Heart right ventricle (tissue), 16 donors: ENCODE measurements at regions not wholly inside any gene's neighbourhood (a gene's known extent, or its start where the extent isn't known, plus 50 kb on each side); places are given as distances from the start of the nearest gene placed in this dataset.

Experiments used
- ATAC-seq, 8 donors: fragments of 200-7000 bp; cut with Tn5 transposase; one replicate each; pipeline ENCODE4 v1.9.1; 2020; ENCODE audit warnings: mild to moderate bottlenecking in 8 of 8, moderate library complexity in 8 of 8, moderate number of reproducible peaks in 1 of 8
- DNase-seq, 2 donors: peaks; one replicate each; pipeline ENCODE4 v3.0.0-alpha.2; 2020
- H3K27ac ChIP-seq, 10 donors: fragments of 200-600 bp; sonication (generic) in 2 of 10; one replicate each; pipeline versions ENCODE4 v1.5.0 to v1.8.0; 2020 to 2022; ENCODE audit warnings: mild to moderate bottlenecking in 3 of 10
- H3K27me3 ChIP-seq, 7 donors: fragments of 200-600 bp; one replicate each; pipeline ENCODE4 v1.8.0; 2021 to 2022; ENCODE audit warnings: mild to moderate bottlenecking in 2 of 7
- H3K36me3 ChIP-seq, 9 donors: fragments of 200-600 bp; sonication (generic) in 1 of 9; one replicate each; pipeline versions ENCODE4 v1.5.0 to v1.8.0; 2020 to 2022; ENCODE audit warnings: mild to moderate bottlenecking in 2 of 9
- H3K4me1 ChIP-seq, 9 donors: fragments of 200-600 bp; sonication (generic) in 1 of 9; one replicate each; pipeline versions ENCODE4 v1.5.0 to v1.8.0; 2020 to 2022; ENCODE audit warnings: mild to moderate bottlenecking in 4 of 9
- H3K4me3 ChIP-seq, 10 donors: fragments of 200-600 bp; sonication (generic) in 2 of 10; one replicate each; pipeline versions ENCODE4 v1.5.0 to v1.8.0; 2020 to 2022; ENCODE audit warnings: mild to moderate bottlenecking in 7 of 10, moderate library complexity in 2 of 10
- H3K9me3 ChIP-seq, 11 donors: fragments of 200-600 bp in 10 of 11; sonication (generic) in 2 of 11; one replicate each; pipeline versions ENCODE4 v1.5.0 to v1.8.0; 2013 to 2022; ENCODE audit warnings: mild to moderate bottlenecking in 2 of 11, control low read depth in 1 of 11, moderate library complexity in 1 of 11
- WGBS, 2 donors: extraction: QIAGEN DNeasy Blood & Tissue Kit; methylation state at CpG; one replicate each; pipeline ENCODE4 v1.1.7; 2013; ENCODE audit warnings: inconsistent platforms in 1 of 2; 5-methylcytosine and 5-hydroxymethylcytosine counted together
- intact Hi-C, 10 donors: fragments of 100-400 bp; cut with DNase I; formaldehyde crosslinking; loops; one replicate each; pipeline versions ENCODE4 v1.11.1 to v1.14.2; 2022
- TF ChIP-seq, protein P1 (sequence below), 9 donors: fragments of 200-600 bp; sonication (generic) in 2 of 9; IDR thresholded peaks; one replicate each; pipeline versions ENCODE4 v1.5.0 to v1.8.0; 2021 to 2022; ENCODE audit warnings: antibody characterized with exemption in 9 of 9, mild to moderate bottlenecking in 5 of 9, moderate library complexity in 1 of 9
- donor health status: Arrhythmogenic right ventricular cardiomyopathy.
- donor health status: ischemic (EF 13 %, LVEDD 7.1; RV severe dilation, severe dysfunction).
- donor health status: healthy with polysubstance abuse.
- donor health status: DM: no; HTN: yes; CAD: no.
- donor health status: DM: no; HTN: no; CAD: no.
- donor health status: ischemic (EF 25% LVEDD 6.9; RV normal size, moderate dysfunction).
- donor health status: ischemic (EF 25% LVEDD 5.7; RV mildly dilated, moderate dysfunction).
- donor health status: healthy.
- donor health status: DM: yes; HTN: yes; CAD: no.
- donor health status: Ischemic cardiomyopathy.
- donor health status: ischemic (EF 35%, LVEDD 5.7; RV mildly dilated, moderate dysfunction).
- donor health status: nonischemic (EF 11% LVEDD 7.7; RV severe dilation, severe dysfunction).
- donor health status: DM: yes; HTN: yes; CAD: no.
- donor health status: PGD.
- donor health status: ischemic (EF 29% LVEDD 5.4; RV normal size, mild dysfunction).
- donor health status: nonischemic (EF 23%, LVEDD 6.1; RV moderate dilation, normal function).

DNA sequence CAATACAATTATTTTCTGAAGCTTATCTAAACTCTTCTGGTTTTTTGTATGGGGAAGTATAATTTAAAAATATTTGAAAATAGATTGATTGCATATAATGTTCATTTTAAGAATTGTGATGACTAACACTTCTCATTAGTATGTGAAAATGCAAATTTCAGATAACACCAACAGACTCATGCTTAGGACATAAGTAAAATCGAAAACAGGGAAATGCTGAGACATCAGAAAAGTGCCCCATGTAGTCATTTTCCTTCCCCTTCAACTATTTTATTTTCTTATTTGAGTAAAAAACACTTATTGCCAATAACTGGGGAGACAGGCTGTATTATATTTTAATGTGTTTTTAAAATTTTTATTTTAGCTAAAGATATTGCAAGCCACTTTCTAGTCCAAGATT, 814.7 kb downstream of the GALC start:
- peaks cover 0 to 7% (median 0%) of the 10 kb centered on the region in 11 donors for H3K9me3 ChIP-seq
- ATAC-seq (no peak), DNase-seq (no peak)
- intact Hi-C loops = no loop called here
- no peak overlapping the region for H3K4me3 ChIP-seq
- 69 to 72% methylated on average over 1 of the region's 1 CpG for WGBS, 2 donors
- no peaks in the 10 kb centered on the region for H3K4me1 ChIP-seq
- H3K27me3 ChIP-seq = no peaks in the 10 kb centered on the region
- TF ChIP-seq, protein P1, sequence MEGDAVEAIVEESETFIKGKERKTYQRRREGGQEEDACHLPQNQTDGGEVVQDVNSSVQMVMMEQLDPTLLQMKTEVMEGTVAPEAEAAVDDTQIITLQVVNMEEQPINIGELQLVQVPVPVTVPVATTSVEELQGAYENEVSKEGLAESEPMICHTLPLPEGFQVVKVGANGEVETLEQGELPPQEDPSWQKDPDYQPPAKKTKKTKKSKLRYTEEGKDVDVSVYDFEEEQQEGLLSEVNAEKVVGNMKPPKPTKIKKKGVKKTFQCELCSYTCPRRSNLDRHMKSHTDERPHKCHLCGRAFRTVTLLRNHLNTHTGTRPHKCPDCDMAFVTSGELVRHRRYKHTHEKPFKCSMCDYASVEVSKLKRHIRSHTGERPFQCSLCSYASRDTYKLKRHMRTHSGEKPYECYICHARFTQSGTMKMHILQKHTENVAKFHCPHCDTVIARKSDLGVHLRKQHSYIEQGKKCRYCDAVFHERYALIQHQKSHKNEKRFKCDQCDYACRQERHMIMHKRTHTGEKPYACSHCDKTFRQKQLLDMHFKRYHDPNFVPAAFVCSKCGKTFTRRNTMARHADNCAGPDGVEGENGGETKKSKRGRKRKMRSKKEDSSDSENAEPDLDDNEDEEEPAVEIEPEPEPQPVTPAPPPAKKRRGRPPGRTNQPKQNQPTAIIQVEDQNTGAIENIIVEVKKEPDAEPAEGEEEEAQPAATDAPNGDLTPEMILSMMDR (IDR thresholded peaks at IDR 0.05) = no peak
- no peak overlapping the region for H3K27ac ChIP-seq
- no peaks in the 10 kb centered on the region for H3K36me3 ChIP-seq

DNA sequence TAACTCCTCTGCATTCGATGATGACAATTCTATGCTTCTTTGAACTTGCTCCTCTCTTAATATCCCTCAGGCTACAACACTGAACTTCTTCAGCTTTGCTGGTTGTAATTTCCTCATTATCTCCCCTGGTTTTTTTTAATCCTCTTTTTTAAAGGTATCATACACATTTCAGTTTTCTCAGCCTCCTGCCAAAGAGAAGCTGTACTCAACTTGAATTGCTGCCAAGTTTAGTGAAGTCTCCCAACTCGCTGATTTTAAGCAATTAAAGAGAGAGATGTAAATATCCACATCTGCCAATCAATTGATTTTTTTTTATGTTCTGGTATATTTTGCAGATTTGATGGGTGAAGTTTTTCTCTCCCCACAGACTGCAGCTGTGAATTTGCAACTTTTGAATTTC, 817.8 kb downstream of the GALC start:
- H3K27ac ChIP-seq = no peak overlapping the region
- H3K4me3 ChIP-seq = no peak overlapping the region
- H3K4me1 ChIP-seq = no peaks in the 10 kb centered on the region
- DNase-seq = no peak
- no peaks in the 10 kb centered on the region for H3K27me3 ChIP-seq
- H3K9me3 ChIP-seq = peaks cover 0 to 7% (median 0%) of the 10 kb centered on the region in 11 donors
- intact Hi-C loops = no loop called here
- 39 to 62% methylated on average over 2 of the region's 2 CpGs for WGBS, 2 donors
- no peak for ATAC-seq
- H3K36me3 ChIP-seq = no peaks in the 10 kb centered on the region
- TF ChIP-seq, protein P1 (IDR thresholded peaks at IDR 0.05) = no peak

DNA sequence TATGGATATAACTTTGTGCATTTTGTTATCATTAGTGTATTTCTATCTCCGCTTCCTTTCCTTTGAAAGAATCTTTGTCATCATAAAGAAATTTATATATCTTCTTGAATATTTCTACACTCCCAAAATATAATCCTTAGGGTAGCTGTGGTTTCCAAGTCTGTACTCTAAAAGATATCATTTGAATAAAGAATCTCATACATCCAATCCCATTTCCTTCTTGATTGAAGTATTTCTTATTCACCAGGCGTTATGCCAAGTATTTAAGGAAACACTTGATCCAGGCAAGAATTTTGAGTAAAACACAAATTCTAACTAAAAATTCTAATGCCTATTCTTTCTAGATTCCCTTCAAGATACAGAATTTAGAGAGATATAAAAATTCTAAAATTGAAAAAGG, 821.8 kb downstream of the GALC start:
- Histone ChIP-seq H3K4me3 (no peak overlapping the region), H3K27ac (no peak overlapping the region), H3K4me1 (no peaks in the 10 kb centered on the region), H3K36me3 (no peaks in the 10 kb centered on the region), H3K9me3 (no peaks in the 10 kb centered on the region), H3K27me3 (no peaks in the 10 kb centered on the region)
- TF ChIP-seq, protein P1 (IDR thresholded peaks at IDR 0.05) = no peak
- ATAC-seq (no peak), DNase-seq (no peak)
- WGBS, 2 donors = 63 to 70% methylated on average over 2 of the region's 2 CpGs
- intact Hi-C loops = no loop called here

DNA sequence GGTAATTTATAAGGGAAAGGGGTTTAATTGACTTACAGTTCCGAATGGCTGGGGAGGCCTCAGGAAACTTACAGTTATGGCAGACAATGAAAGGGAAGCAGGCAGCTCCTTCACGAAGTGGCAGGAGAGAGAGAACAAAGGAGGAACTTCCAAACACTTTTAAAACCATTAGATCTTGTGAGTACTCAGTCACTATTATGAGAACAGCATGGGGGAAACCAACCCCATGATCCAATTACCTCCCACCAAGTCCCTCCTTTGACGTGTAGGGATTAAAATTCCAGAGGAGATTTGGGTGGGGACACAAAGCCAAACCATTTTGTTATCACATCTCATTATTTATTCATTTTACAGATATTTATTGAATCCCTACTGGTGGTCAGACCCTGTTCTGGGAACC, 822.8 kb downstream of the GALC start:
- no peaks in the 10 kb centered on the region for H3K9me3 ChIP-seq
- 40 to 45% methylated on average over 3 of the region's 3 CpGs for WGBS, 2 donors
- H3K4me3 ChIP-seq = no peak overlapping the region
- TF ChIP-seq, protein P1 (IDR thresholded peaks at IDR 0.05) = no peak
- ATAC-seq (no peak), DNase-seq (no peak)
- no peaks in the 10 kb centered on the region for H3K4me1 ChIP-seq
- H3K27me3 ChIP-seq = no peaks in the 10 kb centered on the region
- H3K27ac ChIP-seq = no peak overlapping the region
- no peaks in the 10 kb centered on the region for H3K36me3 ChIP-seq
- intact Hi-C loops = no loop called here

DNA sequence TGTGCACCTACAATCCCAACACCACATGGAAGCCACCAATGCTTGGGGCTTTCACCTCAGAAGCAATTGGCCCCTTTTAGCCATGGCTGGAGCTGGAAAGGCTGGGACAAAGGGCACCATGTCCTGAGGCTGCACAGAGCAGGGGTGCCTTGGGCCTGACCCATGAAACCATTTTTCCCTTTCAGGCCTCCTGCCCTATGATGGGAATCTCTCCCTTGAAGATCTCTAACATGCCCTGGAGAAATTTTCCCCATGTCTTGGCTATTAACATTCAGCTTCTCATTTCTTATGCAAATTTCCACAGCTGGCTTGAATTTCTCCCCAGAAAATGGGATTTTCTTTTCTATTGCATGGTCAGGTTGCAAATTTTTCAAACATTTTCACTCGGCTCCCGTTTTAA, 823.6 kb downstream of the GALC start:
- WGBS, 2 donors = 84 to 89% methylated on average over 2 of the region's 2 CpGs
- Histone ChIP-seq H3K36me3 (no peaks in the 10 kb centered on the region), H3K9me3 (no peaks in the 10 kb centered on the region), H3K4me1 (no peaks in the 10 kb centered on the region), H3K27me3 (no peaks in the 10 kb centered on the region), H3K27ac (no peak overlapping the region), H3K4me3 (no peak overlapping the region)
- intact Hi-C loops = no loop called here
- ATAC-seq (no peak), DNase-seq (no peak)
- TF ChIP-seq, protein P1 (IDR thresholded peaks at IDR 0.05) = no peak
